Left renal cortex interstitium (tissue), 4 donors: ENCODE measurements at regions not wholly inside any gene's neighbourhood (a gene's known extent, or its start where the extent isn't known, plus 50 kb on each side); places are given as distances from the start of the nearest gene placed in this dataset.
A peak's percentile ranks its signal among the peaks of the same experiment; 100 is the strongest.
"Not testable (repeated sequence)": the region's sequence is repeated elsewhere in the genome, so short reads cannot be mapped to it uniquely, and the experiment has no call there.

Experiments
- DNase-seq, 4 donors: peaks; one replicate each; pipeline ENCODE4 v3.0.0-alpha.2; 2013; ENCODE audit warnings: low read depth in 4 of 4, low spot score in 2 of 4, missing footprints in 1 of 4

- DNase-seq: no peak
Measured at GRCh38 chrX:38937926-38938325, 136.7 kb downstream of the MID1IP1 start.

GRCh38 chrX:38939067-38939466 is 137.8 kb downstream of the MID1IP1 start:
- DNase-seq: no peak

GRCh38 chrX:38940547-38940946 is 139.3 kb downstream of the MID1IP1 start:
- no peak for DNase-seq

- no peak for DNase-seq
Measured at GRCh38 chrX:38941675-38942074, 140.4 kb downstream of the MID1IP1 start.

GRCh38 chrX:38943120-38943519 is 141.9 kb downstream of the MID1IP1 start:
- DNase-seq: no peak

- DNase-seq: no peak
Measured at GRCh38 chrX:38948046-38948445, 146.8 kb downstream of the MID1IP1 start.

- no peak for DNase-seq
Measured at GRCh38 chrX:38954520-38954919, 153.3 kb downstream of the MID1IP1 start.

GRCh38 chrX:38959736-38960135 is 158.5 kb downstream of the MID1IP1 start:
- DNase-seq: no peak

GRCh38 chrX:38960137-38960536 is 158.9 kb downstream of the MID1IP1 start:
- peak in 2 of 4 donors; percentile 14 to 17 for DNase-seq

- DNase-seq: no peak
Measured at GRCh38 chrX:38961936-38962335, 160.7 kb downstream of the MID1IP1 start.

GRCh38 chrX:38963244-38963643 is 162.0 kb downstream of the MID1IP1 start:
- DNase-seq: not testable (repeated sequence)

GRCh38 chrX:38965888-38966287 is 164.6 kb downstream of the MID1IP1 start:
- no peak for DNase-seq

GRCh38 chrX:38968344-38969216 is 167.3 kb downstream of the MID1IP1 start:
- DNase-seq: no peak

GRCh38 chrX:38970074-38970473 is 168.8 kb downstream of the MID1IP1 start:
- no peak for DNase-seq

GRCh38 chrX:38970845-38971244 is 169.6 kb downstream of the MID1IP1 start:
- no peak for DNase-seq

- DNase-seq: no peak
Measured at GRCh38 chrX:38973322-38973721, 172.1 kb downstream of the MID1IP1 start.

GRCh38 chrX:38974542-38974941 is 173.3 kb downstream of the MID1IP1 start:
- no peak for DNase-seq

GRCh38 chrX:38975368-38975942 is 174.2 kb downstream of the MID1IP1 start:
- DNase-seq: no peak

GRCh38 chrX:38982370-38982769 is 181.1 kb downstream of the MID1IP1 start:
- no peak for DNase-seq

GRCh38 chrX:38982843-38983242 is 181.6 kb downstream of the MID1IP1 start:
- DNase-seq: no peak

- DNase-seq: no peak
Measured at GRCh38 chrX:38985375-38985774, 184.1 kb downstream of the MID1IP1 start.

GRCh38 chrX:38985945-38986344 is 184.7 kb downstream of the MID1IP1 start:
- DNase-seq: no peak
